Urinary bladder (tissue), 3 donors: ENCODE measurements at regions not wholly inside any gene's neighbourhood (a gene's known extent, or its start where the extent isn't known, plus 50 kb on each side); places are given as distances from the start of the nearest gene placed in this dataset.

ENCODE experiments used
- DNase-seq: peaks from one replicate; pipeline ENCODE4 v3.0.0-alpha.2; 2015; ENCODE audit errors: extremely low spot score
- H3K27ac ChIP-seq: one replicate; pipeline ENCODE4 v1.5.1; 2013; ENCODE audit warnings: low read depth, mild to moderate bottlenecking, moderate library complexity
- H3K36me3 ChIP-seq: one replicate; pipeline ENCODE4 v1.6.1; 2013; ENCODE audit warnings: mild to moderate bottlenecking, moderate library complexity; ENCODE audit not compliant: insufficient read depth
- H3K4me1 ChIP-seq: one replicate; pipeline ENCODE4 v1.6.1; 2013; ENCODE audit warnings: mild to moderate bottlenecking, moderate library complexity; ENCODE audit not compliant: insufficient read depth
- H3K4me3 ChIP-seq: one replicate; pipeline ENCODE4 v1.5.1; 2013; ENCODE audit warnings: low read depth, low read length
- WGBS: extraction: QIAGEN DNeasy Blood & Tissue Kit; methylation state at CpG from one replicate; pipeline ENCODE4 v1.1.7; 2013; 5-methylcytosine and 5-hydroxymethylcytosine counted together
- donor health status: healthy with polysubstance abuse.
- donor health status: healthy.

GRCh38 chr6:165814679-165815078, 151.6 kb upstream of the PDE10A start:
- DNase-seq = no peak
- Histone ChIP-seq H3K4me1 (no peaks in the 10 kb centered on the region), H3K27ac (no peak overlapping the region), H3K36me3 (no peaks in the 10 kb centered on the region), H3K4me3 (no peak overlapping the region)
- 88% methylated on average over 10 of the region's 10 CpGs for WGBS

DNA sequence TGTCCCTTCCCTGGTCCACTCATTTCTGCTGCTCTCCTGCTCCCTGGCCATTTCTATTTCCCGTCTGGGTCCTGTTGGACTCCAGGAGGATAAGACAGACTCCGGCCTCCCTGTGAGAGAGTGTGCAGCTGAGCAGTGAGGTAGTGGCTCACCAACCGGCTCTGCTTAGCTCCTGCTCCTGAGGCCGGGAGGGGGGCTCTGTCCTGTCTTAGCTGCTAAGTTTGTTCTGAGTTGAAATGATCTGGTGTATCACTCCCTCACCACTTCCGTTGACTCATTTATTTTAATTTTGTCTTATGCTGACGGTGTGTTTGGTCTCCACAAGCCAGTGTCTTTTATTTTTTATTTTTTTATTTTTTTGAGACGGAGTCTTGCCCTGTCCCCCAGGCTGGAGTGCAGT, 148.5 kb upstream of the PDE10A start:
- WGBS = 80% methylated on average over 7 of the region's 7 CpGs
- no peak overlapping the region for H3K27ac ChIP-seq
- no peaks in the 10 kb centered on the region for H3K36me3 ChIP-seq
- DNase-seq = no peak
- no peak overlapping the region for H3K4me3 ChIP-seq
- H3K4me1 ChIP-seq = no peaks in the 10 kb centered on the region

DNA sequence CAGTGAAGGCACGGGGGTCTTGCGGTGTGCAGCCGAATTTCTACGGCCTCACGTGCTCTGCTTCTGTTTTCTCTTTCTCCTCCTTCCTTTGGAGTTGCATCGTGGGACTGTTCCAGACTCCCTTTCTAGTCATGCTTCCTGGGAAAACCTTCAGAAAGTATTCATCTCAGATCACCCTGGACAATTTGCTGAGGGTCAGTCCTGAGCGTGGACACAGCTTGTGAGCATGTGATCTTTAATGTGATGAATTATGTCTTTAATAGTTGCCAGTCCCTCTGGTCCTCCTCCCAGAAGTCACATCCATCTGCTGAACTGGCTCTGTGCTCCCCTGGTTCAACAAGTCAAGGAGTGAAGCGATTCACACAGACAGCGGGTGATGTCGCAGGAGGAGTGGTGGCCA, 145.0 kb upstream of the PDE10A start:
- DNase-seq = no peak
- H3K4me3 ChIP-seq = no peak overlapping the region
- H3K36me3 ChIP-seq = no peaks in the 10 kb centered on the region
- H3K27ac ChIP-seq = no peak overlapping the region
- peaks cover 1% of the 10 kb centered on the region for H3K4me1 ChIP-seq
- 84% methylated on average over 10 of the region's 10 CpGs for WGBS

- H3K4me1 ChIP-seq = peaks cover 1% of the 10 kb centered on the region
- no peaks in the 10 kb centered on the region for H3K36me3 ChIP-seq
- no peak overlapping the region for H3K27ac ChIP-seq
- 61% methylated on average over 10 of the region's 10 CpGs for WGBS
- H3K4me3 ChIP-seq = no peak overlapping the region
- no peak for DNase-seq
These were observed 144.4 kb upstream of the PDE10A start for GRCh38 chr6:165807249-165807960.

- Histone ChIP-seq H3K4me1 (peaks cover 1% of the 10 kb centered on the region), H3K4me3 (no peak overlapping the region), H3K36me3 (no peaks in the 10 kb centered on the region), H3K27ac (no peak overlapping the region)
- WGBS = 81% methylated on average over 14 of the region's 14 CpGs
- DNase-seq = no peak
These were observed 143.2 kb upstream of the PDE10A start for GRCh38 chr6:165806126-165806810.

GRCh38 chr6:165805636-165806035, 142.6 kb upstream of the PDE10A start:
- DNase-seq = no peak
- no peaks in the 10 kb centered on the region for H3K36me3 ChIP-seq
- no peak overlapping the region for H3K4me3 ChIP-seq
- WGBS = 77% methylated on average over 10 of the region's 10 CpGs
- no peak overlapping the region for H3K27ac ChIP-seq
- peaks cover 1% of the 10 kb centered on the region for H3K4me1 ChIP-seq

DNA sequence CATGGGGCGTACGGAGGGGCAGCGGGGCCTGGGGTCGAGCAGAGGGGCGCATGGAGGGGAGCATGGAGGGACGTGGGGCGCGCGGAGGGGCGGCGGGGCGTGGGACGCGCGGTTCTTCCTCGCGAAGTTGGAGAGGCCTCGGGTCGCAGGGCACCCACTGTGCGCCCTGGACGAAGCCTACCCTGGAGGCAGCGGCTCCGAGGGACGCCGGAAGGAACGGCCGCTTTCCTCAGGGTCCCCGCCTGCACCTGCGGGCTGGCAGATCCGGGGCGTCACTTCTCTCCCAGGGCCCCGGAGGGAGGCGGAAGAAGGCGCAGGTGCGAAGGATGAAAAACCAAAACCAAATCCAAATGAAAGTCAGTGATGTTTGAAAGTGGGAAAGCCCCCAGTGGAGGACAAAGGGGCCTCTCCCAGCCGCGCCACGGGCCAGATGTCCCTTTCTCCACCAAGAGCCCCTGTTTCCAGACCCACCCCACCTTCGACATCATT, 142.1 kb upstream of the PDE10A start:
- WGBS = 13% methylated on average over 39 of the region's 39 CpGs
- no peak for DNase-seq
- no peak overlapping the region for H3K27ac ChIP-seq

DNA sequence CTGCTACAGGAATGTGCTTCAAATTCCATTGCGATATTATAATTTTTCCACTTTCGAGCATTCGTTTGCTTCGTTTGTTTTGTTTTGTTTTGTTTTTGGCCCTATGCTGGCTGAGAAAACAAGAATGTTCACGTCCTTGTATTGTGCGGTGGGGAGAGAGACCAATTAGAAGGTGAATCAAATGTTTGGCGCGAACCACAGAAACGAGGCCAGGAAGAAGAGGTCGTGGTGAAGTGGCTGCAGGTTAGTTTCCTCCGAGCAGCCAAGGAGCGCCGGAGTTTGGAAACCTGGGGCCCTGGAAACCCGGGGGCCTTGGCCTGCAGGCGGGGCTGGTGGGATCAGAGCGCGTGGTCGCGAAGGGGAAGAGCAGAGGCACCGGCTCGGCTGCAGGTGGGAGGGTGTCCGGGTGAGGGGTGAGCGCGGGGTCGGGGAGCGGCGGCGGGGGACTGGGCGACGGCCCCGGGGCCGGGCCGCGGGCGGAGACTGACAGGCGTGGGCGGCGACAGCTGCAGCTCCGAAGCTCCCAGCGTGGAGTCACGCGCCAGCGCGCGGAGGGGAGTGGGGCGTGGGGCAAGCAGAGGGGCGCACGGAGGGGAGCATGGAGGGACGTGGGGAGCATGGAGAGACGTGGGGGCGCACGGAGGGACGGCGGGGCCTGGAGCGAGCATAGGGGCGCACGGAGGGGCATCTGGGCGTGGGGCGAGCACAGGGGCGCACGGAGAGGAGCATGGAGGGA, 141.5 kb upstream of the PDE10A start:
- WGBS = 7% methylated on average over 61 of the region's 61 CpGs
- Histone ChIP-seq H3K36me3 (no peaks in the 10 kb centered on the region), H3K27ac (no peak overlapping the region), H3K4me1 (peaks cover 1% of the 10 kb centered on the region), H3K4me3 (no peak overlapping the region)
- DNase-seq = no peak

More for the DNA sequence above, 142.1 kb upstream of the PDE10A start:
- Histone ChIP-seq H3K4me3 (no peak overlapping the region), H3K4me1 (peaks cover 1% of the 10 kb centered on the region), H3K36me3 (no peaks in the 10 kb centered on the region)

- peaks cover 1% of the 10 kb centered on the region for H3K4me1 ChIP-seq
- WGBS = 59% methylated on average over 10 of the region's 10 CpGs
- H3K4me3 ChIP-seq = no peak overlapping the region
- DNase-seq = no peak
- no peak overlapping the region for H3K27ac ChIP-seq
- H3K36me3 ChIP-seq = no peaks in the 10 kb centered on the region
These were observed 137.3 kb upstream of the PDE10A start for GRCh38 chr6:165800337-165800736.

DNA sequence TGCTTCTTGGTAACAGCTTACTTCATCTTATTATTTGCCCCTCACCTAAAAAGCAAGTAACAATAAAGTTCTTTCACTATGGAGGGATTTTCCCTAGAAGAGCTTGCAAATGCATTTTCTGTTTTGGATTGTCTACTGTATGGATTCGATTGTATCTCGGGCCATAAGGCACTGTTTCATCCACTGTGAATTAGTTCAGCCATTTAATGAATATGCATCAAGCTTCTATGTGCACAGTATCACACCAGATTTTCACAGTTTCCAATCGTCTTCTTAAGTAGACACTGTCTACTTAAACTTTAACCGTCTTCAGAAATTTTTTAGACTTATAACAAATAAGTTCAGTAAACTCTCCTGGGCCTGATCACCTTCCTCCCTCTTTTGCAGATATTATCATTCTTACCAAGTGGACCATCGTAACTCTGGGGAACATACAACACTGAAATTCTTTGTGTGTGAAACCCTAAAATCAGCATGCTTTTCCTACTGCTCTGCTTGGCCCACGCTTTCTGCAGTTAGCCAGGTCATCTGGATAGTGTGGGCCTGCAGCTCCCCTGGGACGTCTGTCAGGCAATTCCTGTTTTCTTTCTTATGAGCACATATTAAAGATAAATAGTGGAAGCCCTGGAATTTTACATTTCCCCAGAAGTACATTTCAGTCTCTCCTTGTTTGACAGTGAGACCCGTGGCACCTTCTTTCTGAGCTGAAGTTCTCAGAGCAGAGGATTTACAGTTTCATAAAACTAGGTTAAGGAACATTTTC, 136.5 kb upstream of the PDE10A start:
- Histone ChIP-seq H3K27ac (no peak overlapping the region), H3K36me3 (no peaks in the 10 kb centered on the region), H3K4me1 (no peaks in the 10 kb centered on the region), H3K4me3 (no peak overlapping the region)
- DNase-seq = no peak
- WGBS = 59% methylated on average over 8 of the region's 8 CpGs

GRCh38 chr6:165798991-165799390, 135.9 kb upstream of the PDE10A start:
- no peak overlapping the region for H3K4me3 ChIP-seq
- H3K27ac ChIP-seq = no peak overlapping the region
- no peaks in the 10 kb centered on the region for H3K4me1 ChIP-seq
- H3K36me3 ChIP-seq = no peaks in the 10 kb centered on the region
- WGBS = 82% methylated on average over 4 of the region's 4 CpGs
- no peak for DNase-seq

- no peak for DNase-seq
- H3K4me3 ChIP-seq = no peak overlapping the region
- no peaks in the 10 kb centered on the region for H3K4me1 ChIP-seq
- H3K36me3 ChIP-seq = no peaks in the 10 kb centered on the region
- H3K27ac ChIP-seq = no peak overlapping the region
- 90% methylated on average over 6 of the region's 6 CpGs for WGBS
These were observed 131.1 kb upstream of the PDE10A start for GRCh38 chr6:165794179-165794601.

- no peaks in the 10 kb centered on the region for H3K4me1 ChIP-seq
- DNase-seq = no peak
- no peak overlapping the region for H3K27ac ChIP-seq
- no peaks in the 10 kb centered on the region for H3K36me3 ChIP-seq
- WGBS = 90% methylated on average over 10 of the region's 10 CpGs
- H3K4me3 ChIP-seq = no peak overlapping the region
These were observed 130.3 kb upstream of the PDE10A start for GRCh38 chr6:165793287-165793825.
